ENCODE measurements at regions not wholly inside any gene's neighbourhood (a gene's known extent, or its start where the extent isn't known, plus 50 kb on each side); places are given as distances from the start of the nearest gene placed in this dataset.

- no peaks in the 10 kb centered on the region for H3K9me3 ChIP-seq
- H3K4me3 ChIP-seq = no peak overlapping the region
- no peak for TF ChIP-seq CTCF (IDR thresholded peaks at IDR 0.05)
- no peak for TF ChIP-seq POLR2AphosphoS5 (IDR thresholded peaks at IDR 0.05)
- no peak for TF ChIP-seq EP300 (IDR thresholded peaks at IDR 0.05)
- TF ChIP-seq POLR2A (IDR thresholded peaks at IDR 0.05) = no peak
- no peak for ATAC-seq (ENCODE audit: low FRiP score in 2 of 2)
- H3K4me1 ChIP-seq = no peaks in the 10 kb centered on the region
- 65 to 67% methylated on average over 4 of the region's 4 CpGs for WGBS, 2 donors
- H3K36me3 ChIP-seq = no peaks in the 10 kb centered on the region
- no peaks in the 10 kb centered on the region for H3K27me3 ChIP-seq
- no peak overlapping the region for H3K27ac ChIP-seq
- no peak for DNase-seq
Observed at GRCh38 chr3:74527566-74527965, 86.9 kb downstream of the CNTN3 start.

DNA sequence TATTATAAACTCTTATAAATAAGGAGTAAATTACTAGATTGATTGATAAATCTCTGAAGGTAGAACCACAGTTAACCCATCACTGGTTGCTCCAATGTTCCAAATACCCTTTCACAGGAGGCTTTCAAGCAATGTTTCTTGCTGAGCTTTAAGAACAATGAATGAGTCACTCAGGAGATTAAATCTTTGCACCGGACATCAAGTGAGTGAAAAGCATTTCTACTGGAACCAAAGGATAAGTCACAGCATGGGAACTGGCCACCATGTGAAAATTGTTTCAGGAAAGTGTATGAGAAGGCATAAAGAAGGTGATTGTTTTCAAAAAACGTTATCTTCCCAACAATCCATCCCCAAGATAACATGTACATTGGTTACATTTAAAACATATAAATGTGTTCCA is 90.6 kb downstream of the CNTN3 start:
- H3K27ac ChIP-seq = no peak overlapping the region
- WGBS, 2 donors = 54 to 68% methylated on average over 2 of the region's 2 CpGs
- H3K9me3 ChIP-seq = no peaks in the 10 kb centered on the region
- no peaks in the 10 kb centered on the region for H3K27me3 ChIP-seq
- no peak overlapping the region for H3K4me3 ChIP-seq
- ATAC-seq (ENCODE audit: low FRiP score in 2 of 2) (no peak), DNase-seq (no peak)
- H3K36me3 ChIP-seq = no peaks in the 10 kb centered on the region
- TF ChIP-seq EP300 (IDR thresholded peaks at IDR 0.05) (no peak), CTCF (IDR thresholded peaks at IDR 0.05) (no peak)
- H3K4me1 ChIP-seq = no peaks in the 10 kb centered on the region

DNA sequence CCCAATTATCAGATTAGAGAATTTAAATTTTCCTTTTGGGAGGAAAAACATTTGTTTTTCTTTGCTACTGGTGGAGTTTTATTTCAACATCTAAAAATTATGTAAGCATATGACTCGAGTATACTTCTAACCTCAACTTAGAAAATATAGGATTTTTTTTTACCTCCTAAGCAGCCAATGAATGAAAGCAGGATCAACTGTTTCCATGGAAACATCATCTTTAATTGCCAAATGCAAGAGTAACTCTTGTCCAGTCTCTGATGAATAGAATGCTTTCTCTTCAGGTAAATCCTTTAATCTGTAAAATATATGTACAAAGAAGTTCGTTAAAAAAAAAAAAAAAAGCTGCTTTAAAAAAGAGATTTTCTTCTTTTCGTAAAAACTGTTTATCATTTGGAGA is 93.6 kb downstream of the CNTN3 start:
- Histone ChIP-seq H3K4me1 (no peaks in the 10 kb centered on the region), H3K4me3 (no peak overlapping the region), H3K27me3 (no peaks in the 10 kb centered on the region), H3K27ac (no peak overlapping the region), H3K9me3 (no peaks in the 10 kb centered on the region), H3K36me3 (no peaks in the 10 kb centered on the region)
- ATAC-seq (ENCODE audit: low FRiP score in 2 of 2) (no peak), DNase-seq (no peak)
- TF ChIP-seq CTCF (IDR thresholded peaks at IDR 0.05) (no peak), EP300 (IDR thresholded peaks at IDR 0.05) (no peak), POLR2AphosphoS5 (IDR thresholded peaks at IDR 0.05) (no peak), POLR2A (IDR thresholded peaks at IDR 0.05) (no peak)
- WGBS, 2 donors = 68 to 79% methylated on average over 3 of the region's 3 CpGs

- no peak for ATAC-seq (ENCODE audit: low FRiP score in 2 of 2)
- no peaks in the 10 kb centered on the region for H3K4me1 ChIP-seq
- H3K27me3 ChIP-seq = no peaks in the 10 kb centered on the region
- no peak overlapping the region for H3K27ac ChIP-seq
- no peaks in the 10 kb centered on the region for H3K9me3 ChIP-seq
- no peak for TF ChIP-seq POLR2A (IDR thresholded peaks at IDR 0.05)
- TF ChIP-seq POLR2AphosphoS5 (IDR thresholded peaks at IDR 0.05) = no peak
- TF ChIP-seq EP300 (IDR thresholded peaks at IDR 0.05) = no peak
- TF ChIP-seq CTCF (IDR thresholded peaks at IDR 0.05) = no peak
- no peaks in the 10 kb centered on the region for H3K36me3 ChIP-seq
- no peak overlapping the region for H3K4me3 ChIP-seq
- DNase-seq = no peak
Observed at GRCh38 chr3:74518610-74519009, 95.8 kb downstream of the CNTN3 start.

GRCh38 chr3:74516019-74516418 is 98.4 kb downstream of the CNTN3 start:
- Histone ChIP-seq H3K36me3 (no peaks in the 10 kb centered on the region), H3K27me3 (no peaks in the 10 kb centered on the region), H3K4me1 (no peaks in the 10 kb centered on the region), H3K4me3 (no peak overlapping the region), H3K9me3 (no peaks in the 10 kb centered on the region), H3K27ac (no peak overlapping the region)
- TF ChIP-seq POLR2AphosphoS5 (IDR thresholded peaks at IDR 0.05) = no peak
- no peak for TF ChIP-seq EP300 (IDR thresholded peaks at IDR 0.05)
- TF ChIP-seq CTCF (IDR thresholded peaks at IDR 0.05) = no peak
- TF ChIP-seq POLR2A (IDR thresholded peaks at IDR 0.05) = no peak
- no peak for DNase-seq
- no peak for ATAC-seq (ENCODE audit: low FRiP score in 2 of 2)

All from upper lobe of left lung (tissue), 6 donors.